Hippocampal formation (tissue), 2 donors: ENCODE measurements at regions not wholly inside any gene's neighbourhood (a gene's known extent, or its start where the extent isn't known, plus 50 kb on each side); places are given as distances from the start of the nearest gene placed in this dataset.

Experiments
- DNase-seq, 2 donors: peaks; one replicate each; lab custom pipeline; 2025; lab: John Stamatoyannopoulos, UW

GRCh38 chr2:120881981-120882788, 146.5 kb downstream of the GLI2 start:
- DNase-seq, result no peak

GRCh38 chr2:120883607-120884440, 148.2 kb downstream of the GLI2 start:
- DNase-seq, result no peak

- no peak for DNase-seq
Observed at GRCh38 chr2:120884472-120885290, 149.0 kb downstream of the GLI2 start.

DNA sequence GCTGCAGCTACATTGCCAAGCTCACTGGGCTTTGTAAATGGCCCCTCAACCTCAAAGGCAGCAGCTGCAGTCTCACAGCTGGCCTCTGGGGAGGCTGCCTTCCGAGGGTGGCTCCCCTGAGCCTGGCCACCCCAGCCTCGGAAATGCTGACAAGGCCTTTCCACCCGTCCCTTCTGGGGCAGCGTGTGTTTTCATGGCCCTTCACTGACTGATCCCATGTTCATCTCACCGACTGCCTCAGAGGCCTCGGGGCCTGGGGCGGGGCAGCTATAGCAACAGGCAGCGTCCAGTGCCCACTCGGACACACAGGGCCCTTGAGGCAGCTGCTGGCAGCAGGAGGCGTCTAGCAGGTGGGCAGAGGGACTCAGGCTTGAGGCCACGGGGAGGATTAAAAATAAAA, 149.7 kb downstream of the GLI2 start:
- no peak for DNase-seq

DNA sequence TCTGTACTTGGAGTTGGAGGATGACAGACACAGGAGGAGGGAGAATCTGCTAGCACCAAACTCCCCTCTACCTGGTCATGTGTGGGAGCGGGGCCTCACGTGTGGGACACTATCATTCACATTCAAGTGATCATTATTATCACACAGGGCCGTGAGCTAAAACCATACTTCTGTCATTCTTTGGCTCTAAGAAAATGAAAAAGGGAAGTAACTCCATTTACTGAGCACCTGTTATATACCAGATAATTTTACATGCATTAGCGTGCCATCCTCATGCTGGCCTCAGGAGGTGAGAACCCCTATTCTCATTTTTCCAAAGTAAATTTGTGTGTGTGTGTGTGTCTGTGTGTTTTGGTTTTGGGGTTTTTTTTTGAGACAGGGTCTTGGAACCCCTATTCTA, 150.1 kb downstream of the GLI2 start:
- DNase-seq, result no peak

DNA sequence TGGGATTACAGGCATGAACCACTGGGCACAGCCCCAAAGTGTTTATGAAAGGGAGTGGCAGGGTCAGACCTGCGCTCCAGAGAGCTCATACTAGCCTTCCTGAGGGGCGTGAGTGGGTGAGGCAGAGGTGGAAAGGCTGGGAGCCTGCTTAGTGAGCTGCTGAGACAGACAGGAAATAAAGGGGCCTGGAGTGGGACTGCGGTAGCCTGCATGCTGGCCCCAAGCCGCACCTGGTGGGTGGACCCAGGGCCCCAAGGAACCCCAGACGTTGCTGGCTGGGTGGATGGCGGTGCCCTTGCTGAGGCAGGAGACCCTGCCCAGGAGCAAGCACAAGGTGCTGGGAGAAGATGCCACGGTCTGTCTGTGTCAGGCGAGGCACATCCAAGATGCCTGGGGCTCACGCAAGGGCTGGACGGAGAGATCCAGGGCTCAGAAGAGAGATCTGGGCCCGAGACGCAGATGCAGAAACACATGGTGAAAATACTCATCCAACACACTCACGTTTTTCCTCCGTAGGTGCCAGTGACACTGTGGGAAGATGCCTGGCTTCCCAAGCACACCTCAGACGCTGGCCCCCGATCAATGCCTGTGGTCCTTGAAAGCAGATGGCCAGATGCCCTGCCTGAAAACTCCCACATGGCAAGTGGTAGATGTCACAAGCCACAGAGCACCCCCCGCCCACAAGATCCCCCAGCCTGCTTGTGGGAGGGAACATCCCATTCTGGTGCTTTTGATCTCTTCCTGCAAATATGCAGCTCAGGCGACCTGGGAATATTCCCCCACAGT, 151.1 kb downstream of the GLI2 start:
- no peak for DNase-seq

DNA sequence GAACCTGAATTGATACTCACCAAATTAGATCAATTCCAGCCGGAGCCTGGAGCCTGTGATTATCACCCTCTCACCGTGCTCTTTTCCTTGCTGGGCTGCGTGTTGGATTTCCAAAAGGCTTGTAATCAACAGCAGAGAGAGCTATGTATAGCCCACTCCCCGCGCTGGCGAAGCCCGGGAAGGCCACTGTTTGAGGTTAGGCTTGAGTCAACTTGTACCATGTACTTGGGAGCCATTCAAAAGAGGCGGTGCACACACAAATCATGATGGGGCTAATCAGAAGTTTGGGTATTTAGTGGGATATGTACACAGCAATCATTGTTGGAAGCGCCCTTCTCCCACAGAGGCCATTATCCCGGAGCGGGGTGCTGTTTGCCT, 151.6 kb downstream of the GLI2 start:
- DNase-seq, result no peak

DNA sequence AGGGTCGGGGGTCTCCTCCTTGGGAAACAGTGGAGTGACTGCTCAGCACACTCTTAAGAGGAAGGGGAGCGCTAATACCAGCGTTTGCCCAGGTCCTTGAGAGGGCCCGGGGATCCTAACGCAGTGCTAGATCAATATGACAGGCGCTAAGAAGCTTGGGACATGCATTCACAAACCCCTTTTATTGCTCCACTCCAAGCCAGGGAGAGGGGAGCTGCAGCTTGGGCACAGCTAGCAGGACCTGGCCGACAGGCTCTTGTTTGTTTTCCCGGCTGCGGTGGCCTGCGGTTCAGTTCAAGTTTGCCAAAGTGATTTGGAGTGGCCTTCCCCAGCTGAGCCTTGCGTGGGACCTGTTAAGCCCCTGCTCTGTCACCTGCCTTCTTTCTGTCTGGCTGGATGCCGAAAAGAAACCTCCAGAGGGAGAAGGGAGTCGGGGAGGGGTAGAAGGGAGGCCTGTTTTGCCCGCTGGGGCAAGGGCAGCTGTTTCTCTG, 152.1 kb downstream of the GLI2 start:
- DNase-seq, result no peak

DNA sequence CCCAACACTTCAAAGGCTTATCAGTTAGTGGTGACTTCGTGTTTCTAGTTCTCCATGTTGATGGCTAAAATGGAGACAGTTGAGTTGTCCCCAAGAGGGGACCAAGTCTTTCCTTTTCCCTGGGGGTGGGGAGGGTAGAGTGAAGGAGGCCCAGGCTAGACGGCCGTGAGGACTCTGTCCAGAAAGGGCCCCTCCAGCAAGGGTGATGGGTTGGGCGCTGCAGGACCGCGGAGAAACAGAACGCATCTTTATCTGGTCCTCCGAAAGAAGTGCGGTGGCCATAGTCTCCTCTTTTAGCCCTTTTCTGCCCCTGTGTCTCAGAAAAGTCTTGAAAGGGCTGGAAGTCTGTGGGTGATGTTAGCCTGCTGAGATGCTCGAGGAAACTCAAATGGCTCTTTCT, 153.2 kb downstream of the GLI2 start:
- DNase-seq, result no peak

- DNase-seq, result no peak
Observed at GRCh38 chr2:120889936-120890335, 154.3 kb downstream of the GLI2 start.

GRCh38 chr2:120890566-120891360, 155.1 kb downstream of the GLI2 start:
- no peak for DNase-seq

DNA sequence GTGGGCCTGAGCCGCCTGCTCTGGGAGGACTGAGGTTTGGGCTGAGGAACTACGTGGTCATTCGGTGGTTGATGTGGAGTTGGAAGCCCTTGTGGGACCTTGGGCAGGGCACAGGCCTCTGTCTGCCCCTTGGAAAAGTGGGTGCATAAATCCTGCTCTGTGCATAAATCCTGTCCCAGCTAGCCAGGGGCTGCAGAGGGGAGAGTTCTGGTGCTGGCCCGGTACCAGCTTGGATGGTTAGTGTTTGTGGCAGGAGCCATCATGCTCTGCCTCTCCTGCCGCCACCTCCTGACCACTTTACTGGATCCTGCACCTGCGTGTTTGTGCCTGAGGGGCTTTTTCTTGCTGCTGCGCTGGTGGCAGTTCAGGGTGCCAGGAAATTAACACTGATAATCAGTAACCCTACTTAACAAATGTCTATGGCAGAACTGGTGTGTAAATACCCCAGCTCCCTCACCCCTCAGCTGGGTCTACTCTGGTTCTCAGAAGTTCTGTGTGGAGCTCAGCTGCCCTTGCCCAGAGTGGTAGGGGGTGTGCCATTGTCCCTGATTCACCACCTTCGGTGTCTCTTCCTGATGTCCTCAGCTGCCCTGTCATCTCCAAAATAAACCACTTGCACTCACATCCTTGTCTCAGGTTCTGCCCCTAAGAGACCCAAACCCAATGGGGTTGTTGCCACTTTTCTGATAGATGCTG, 156.8 kb downstream of the GLI2 start:
- DNase-seq, result no peak

DNA sequence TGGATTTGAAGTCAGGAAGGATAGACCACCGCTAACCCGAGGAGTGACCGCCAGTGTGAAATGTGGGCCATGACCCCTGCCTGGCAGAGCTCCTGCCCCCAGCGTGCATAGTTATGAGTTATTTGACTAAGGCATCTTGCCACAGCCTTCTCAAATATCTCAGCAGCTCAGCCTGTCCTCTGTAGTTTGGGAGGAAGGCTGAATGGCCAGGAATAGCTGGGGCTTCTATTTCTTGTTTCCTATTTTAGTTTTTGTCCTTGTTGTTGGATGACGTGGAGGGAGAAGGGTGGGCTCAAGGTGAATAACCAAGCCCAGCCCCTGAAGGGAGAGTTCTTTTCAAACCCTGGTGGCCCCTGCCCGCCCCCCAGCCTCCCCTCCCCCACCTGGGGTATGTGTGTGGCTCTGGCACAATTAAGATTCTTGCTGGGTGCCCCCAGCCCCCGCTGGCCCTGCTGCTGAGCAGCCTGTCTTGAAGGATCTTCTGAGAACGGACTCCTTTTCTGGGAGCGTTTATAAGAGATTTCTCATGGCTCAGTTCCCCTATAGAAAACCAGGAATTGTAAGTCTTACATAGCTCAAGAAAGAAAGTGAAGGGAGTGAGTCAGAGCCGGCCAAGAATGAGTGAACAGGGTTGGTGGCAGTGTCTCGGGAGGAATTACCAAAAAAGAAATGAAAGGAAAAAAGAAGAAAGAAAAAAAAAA, 157.4 kb downstream of the GLI2 start:
- peak in 1 of 2 donors; percentile 40 for DNase-seq

GRCh38 chr2:120893811-120894584, 158.3 kb downstream of the GLI2 start:
- DNase-seq, result no peak

DNA sequence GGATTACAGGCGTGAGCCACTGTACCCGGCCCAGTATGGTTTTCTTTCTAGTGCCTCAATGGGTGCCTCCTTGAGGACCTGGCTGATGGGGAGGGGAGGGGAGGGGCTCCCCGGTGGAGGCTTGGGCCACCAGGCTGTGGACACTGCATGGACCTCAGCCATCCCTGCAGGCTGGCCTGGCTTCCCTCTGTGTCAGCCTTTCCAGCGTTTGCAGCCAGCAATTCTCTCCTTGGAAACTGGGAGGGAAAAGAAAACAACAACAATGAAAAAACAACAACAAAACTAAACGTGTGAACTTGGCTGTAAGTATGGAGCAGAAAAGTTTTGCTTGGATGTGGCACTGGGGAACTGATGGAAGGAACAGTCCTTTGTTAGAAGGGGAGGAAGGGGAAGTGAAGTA, 159.3 kb downstream of the GLI2 start:
- DNase-seq, result no peak

- DNase-seq, result no peak
Observed at GRCh38 chr2:120896126-120896525, 160.5 kb downstream of the GLI2 start.

DNA sequence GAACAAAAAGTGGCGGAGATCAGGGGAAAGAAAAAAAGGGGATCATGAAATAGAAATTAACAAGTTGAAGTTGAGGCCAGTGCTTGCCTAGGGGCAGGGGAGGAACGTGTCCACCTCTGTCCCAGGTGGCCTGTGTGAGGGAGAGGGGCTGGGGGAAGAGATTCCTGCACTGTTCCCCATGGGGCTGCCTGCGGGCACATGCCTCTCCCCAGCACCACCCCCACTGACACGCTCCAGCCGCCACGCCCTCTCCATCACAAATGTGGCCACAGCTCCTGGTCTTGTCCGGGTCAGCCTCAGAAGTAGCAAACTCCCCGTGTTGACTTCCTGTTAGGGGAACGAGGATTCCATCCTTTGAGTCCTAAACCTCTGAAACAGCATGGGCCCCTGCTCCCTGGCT, 161.2 kb downstream of the GLI2 start:
- DNase-seq, result no peak

DNA sequence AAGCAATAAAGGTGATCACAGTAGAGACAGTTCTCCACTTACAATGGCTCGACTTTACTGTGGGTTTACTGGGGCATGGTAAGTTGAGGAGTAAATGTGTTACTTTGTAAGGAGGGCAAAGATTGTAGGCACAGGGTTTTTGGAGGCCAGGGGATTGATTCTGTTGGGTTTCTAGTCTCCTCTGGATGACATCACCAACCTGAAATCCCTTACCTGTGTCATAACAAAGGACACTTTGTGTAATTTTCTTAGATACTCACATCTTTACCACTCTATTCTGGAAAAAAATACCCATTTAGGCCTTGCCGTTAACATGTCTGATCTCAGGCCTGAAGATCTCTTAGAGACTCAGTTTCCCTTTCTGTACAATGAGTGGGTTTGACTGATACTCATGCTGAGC, 161.7 kb downstream of the GLI2 start:
- no peak for DNase-seq

DNA sequence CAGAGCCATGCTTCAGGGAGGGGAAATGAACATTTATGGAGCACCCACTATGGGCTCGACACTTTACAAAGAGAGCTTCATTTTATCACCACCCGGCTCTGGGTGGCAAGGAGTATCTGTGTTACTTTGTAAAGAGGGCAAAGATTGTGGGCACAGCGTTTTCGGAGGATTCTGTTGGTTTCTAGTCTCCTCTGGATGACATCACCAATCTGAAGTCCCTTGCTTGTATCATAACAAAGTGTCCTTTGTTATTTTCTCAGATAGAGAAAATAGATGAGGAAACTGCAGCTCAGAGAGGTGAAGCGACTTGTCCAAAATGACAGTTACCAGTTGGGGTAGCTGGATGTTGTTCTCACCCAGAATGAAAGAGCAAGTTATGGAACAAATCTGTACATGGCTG, 162.8 kb downstream of the GLI2 start:
- DNase-seq, result no peak
